HepG2 (cell line): ENCODE measurements at regions not wholly inside any gene's neighbourhood (a gene's known extent, or its start where the extent isn't known, plus 50 kb on each side); places are given as distances from the start of the nearest gene placed in this dataset.

Experiments used
- CBX5 ChIP-seq: sonication (generic); formaldehyde crosslinking; IDR thresholded peaks from 2 replicates; pipeline ENCODE4 v1.4.0; 2020; ENCODE audit warnings: missing genetic modification reagents, borderline replicate concordance
- CREB1 ChIP-seq, 2 experiments: fragments of 450-650 bp in 1 of 2; IDR thresholded peaks; 2 replicates each; pipeline ENCODE4 v1.6.1; 2016 to 2017; ENCODE audit warnings: control low read depth in 1 of 2, mild to moderate bottlenecking in 1 of 2, missing compliant biosample characterization in 1 of 2, missing genetic modification characterization in 1 of 2
- DPF2 ChIP-seq: sonication (generic); formaldehyde crosslinking; IDR thresholded peaks from 2 replicates; pipeline ENCODE4 v1.4.0; 2020; ENCODE audit warnings: mild to moderate bottlenecking, low read depth, missing genetic modification reagents, borderline replicate concordance
- MXI1 ChIP-seq: IDR thresholded peaks from 3 replicates; pipeline ENCODE4 v1.6.1; 2012; ENCODE audit warnings: low read depth, low read length, inconsistent platforms, borderline replicate concordance
- POLR2A ChIP-seq, 2 experiments: IDR thresholded peaks; 2 replicates each; pipeline ENCODE4 v1.6.1; 2011; ENCODE audit warnings: low read depth in 2 of 2, low read length in 2 of 2, mild to moderate bottlenecking in 1 of 2, moderate library complexity in 1 of 2; ENCODE audit not compliant: insufficient read depth in 1 of 2
- SNRNP70 ChIP-seq: fragments of 200-400 bp; formaldehyde crosslinking; IDR thresholded peaks from 2 replicates; pipeline ENCODE4 v1.6.1; 2017; ENCODE audit warnings: mild to moderate bottlenecking, low read depth, low read length, moderate library complexity
- ZBTB25 ChIP-seq: IDR thresholded peaks from 2 replicates; pipeline ENCODE4 v1.6.1; 2018; ENCODE audit warnings: missing genetic modification reagents
- ZKSCAN8 ChIP-seq: IDR thresholded peaks from 2 replicates; pipeline ENCODE4 v1.6.1; 2016; ENCODE audit warnings: borderline replicate concordance, missing genetic modification reagents, missing compliant biosample characterization
- TF ChIP-seq, protein P1 (sequence below): sonication (generic); formaldehyde crosslinking; IDR thresholded peaks from 2 replicates; pipeline ENCODE4 v1.5.0; 2020; ENCODE audit warnings: mild to moderate bottlenecking, missing genetic modification reagents, moderate library complexity
- TF ChIP-seq, protein P2 (sequence below): IDR thresholded peaks from 2 replicates; pipeline ENCODE4 v1.6.1; 2018; ENCODE audit warnings: missing genetic modification reagents, mild to moderate bottlenecking, missing compliant biosample characterization
- TF ChIP-seq, protein P3 (sequence below): sonication (generic); formaldehyde crosslinking; IDR thresholded peaks from 2 replicates; pipeline ENCODE4 v1.8.0; 2022; ENCODE audit warnings: missing genetic modification reagents, mild to moderate bottlenecking, borderline replicate concordance
- TF ChIP-seq, protein P4 (sequence below): sonication (generic); formaldehyde crosslinking; IDR thresholded peaks from 2 replicates; pipeline ENCODE4 v1.4.0; 2020; ENCODE audit warnings: missing genetic modification reagents

GRCh38 chr2:160916300-160916699 lies 243.9 kb upstream of the TANK start:
- no peak for TF ChIP-seq ZKSCAN8
- TF ChIP-seq POLR2A (IDR thresholded peaks at IDR 0.05; ENCODE audit: insufficient read depth in 1 of 2, low read depth in 2 of 2, low read length in 2 of 2), result no peak
- TF ChIP-seq, protein P1, sequence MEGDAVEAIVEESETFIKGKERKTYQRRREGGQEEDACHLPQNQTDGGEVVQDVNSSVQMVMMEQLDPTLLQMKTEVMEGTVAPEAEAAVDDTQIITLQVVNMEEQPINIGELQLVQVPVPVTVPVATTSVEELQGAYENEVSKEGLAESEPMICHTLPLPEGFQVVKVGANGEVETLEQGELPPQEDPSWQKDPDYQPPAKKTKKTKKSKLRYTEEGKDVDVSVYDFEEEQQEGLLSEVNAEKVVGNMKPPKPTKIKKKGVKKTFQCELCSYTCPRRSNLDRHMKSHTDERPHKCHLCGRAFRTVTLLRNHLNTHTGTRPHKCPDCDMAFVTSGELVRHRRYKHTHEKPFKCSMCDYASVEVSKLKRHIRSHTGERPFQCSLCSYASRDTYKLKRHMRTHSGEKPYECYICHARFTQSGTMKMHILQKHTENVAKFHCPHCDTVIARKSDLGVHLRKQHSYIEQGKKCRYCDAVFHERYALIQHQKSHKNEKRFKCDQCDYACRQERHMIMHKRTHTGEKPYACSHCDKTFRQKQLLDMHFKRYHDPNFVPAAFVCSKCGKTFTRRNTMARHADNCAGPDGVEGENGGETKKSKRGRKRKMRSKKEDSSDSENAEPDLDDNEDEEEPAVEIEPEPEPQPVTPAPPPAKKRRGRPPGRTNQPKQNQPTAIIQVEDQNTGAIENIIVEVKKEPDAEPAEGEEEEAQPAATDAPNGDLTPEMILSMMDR, result no peak
- TF ChIP-seq, protein P2, sequence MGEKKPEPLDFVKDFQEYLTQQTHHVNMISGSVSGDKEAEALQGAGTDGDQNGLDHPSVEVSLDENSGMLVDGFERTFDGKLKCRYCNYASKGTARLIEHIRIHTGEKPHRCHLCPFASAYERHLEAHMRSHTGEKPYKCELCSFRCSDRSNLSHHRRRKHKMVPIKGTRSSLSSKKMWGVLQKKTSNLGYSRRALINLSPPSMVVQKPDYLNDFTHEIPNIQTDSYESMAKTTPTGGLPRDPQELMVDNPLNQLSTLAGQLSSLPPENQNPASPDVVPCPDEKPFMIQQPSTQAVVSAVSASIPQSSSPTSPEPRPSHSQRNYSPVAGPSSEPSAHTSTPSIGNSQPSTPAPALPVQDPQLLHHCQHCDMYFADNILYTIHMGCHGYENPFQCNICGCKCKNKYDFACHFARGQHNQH (CRISPR knock-in tag), result no peak
- TF ChIP-seq, protein P3, sequence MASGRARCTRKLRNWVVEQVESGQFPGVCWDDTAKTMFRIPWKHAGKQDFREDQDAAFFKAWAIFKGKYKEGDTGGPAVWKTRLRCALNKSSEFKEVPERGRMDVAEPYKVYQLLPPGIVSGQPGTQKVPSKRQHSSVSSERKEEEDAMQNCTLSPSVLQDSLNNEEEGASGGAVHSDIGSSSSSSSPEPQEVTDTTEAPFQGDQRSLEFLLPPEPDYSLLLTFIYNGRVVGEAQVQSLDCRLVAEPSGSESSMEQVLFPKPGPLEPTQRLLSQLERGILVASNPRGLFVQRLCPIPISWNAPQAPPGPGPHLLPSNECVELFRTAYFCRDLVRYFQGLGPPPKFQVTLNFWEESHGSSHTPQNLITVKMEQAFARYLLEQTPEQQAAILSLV (CRISPR knock-in tag), result no peak
- TF ChIP-seq, protein P4, sequence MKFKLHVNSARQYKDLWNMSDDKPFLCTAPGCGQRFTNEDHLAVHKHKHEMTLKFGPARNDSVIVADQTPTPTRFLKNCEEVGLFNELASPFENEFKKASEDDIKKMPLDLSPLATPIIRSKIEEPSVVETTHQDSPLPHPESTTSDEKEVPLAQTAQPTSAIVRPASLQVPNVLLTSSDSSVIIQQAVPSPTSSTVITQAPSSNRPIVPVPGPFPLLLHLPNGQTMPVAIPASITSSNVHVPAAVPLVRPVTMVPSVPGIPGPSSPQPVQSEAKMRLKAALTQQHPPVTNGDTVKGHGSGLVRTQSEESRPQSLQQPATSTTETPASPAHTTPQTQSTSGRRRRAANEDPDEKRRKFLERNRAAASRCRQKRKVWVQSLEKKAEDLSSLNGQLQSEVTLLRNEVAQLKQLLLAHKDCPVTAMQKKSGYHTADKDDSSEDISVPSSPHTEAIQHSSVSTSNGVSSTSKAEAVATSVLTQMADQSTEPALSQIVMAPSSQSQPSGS (CRISPR knock-in tag), result no peak
- TF ChIP-seq CREB1 (IDR thresholded peaks at IDR 0.05), result no peak
- no peak for TF ChIP-seq CREB1 (CRISPR knock-in tag; IDR thresholded peaks at IDR 0.05)
- no peak for TF ChIP-seq CBX5 (CRISPR knock-in tag)
- no peak for TF ChIP-seq ZBTB25 (CRISPR knock-in tag)
- TF ChIP-seq SNRNP70, result no peak
- no peak for TF ChIP-seq MXI1
- TF ChIP-seq DPF2 (CRISPR knock-in tag), result no peak
